Neural cell (in vitro differentiated cells): ENCODE measurements at regions not wholly inside any gene's neighbourhood (a gene's known extent, or its start where the extent isn't known, plus 50 kb on each side); places are given as distances from the start of the nearest gene placed in this dataset.

Source experiments
- EP300 ChIP-seq: fragments of 450-650 bp; conservative IDR thresholded peaks from 2 replicates; pipeline ENCODE4 v1.6.1; 2014; ENCODE audit warnings: antibody characterized with exemption, mild to moderate bottlenecking, moderate library complexity; ENCODE audit not compliant: poor library complexity, severe bottlenecking
- EZH2 ChIP-seq: fragments of 200-600, 300-800 bp; shearing (Covaris generic), sonication (generic); IDR thresholded peaks from 2 replicates; pipeline ENCODE4 v1.6.1; 2014; ENCODE audit warnings: antibody characterized with exemption, low read length, borderline replicate concordance, mild to moderate bottlenecking; ENCODE audit not compliant: insufficient read depth, poor library complexity, severe bottlenecking
- POLR2AphosphoS5 ChIP-seq: IDR thresholded peaks from 2 replicates; pipeline ENCODE4 v1.6.1; 2012
- RAD21 ChIP-seq: fragments of 450-650 bp; conservative IDR thresholded peaks from 2 replicates; pipeline ENCODE4 v1.6.1; 2014; ENCODE audit warnings: antibody characterized with exemption, mild to moderate bottlenecking, moderate library complexity
- TF ChIP-seq, protein P1 (sequence below): fragments of 450-650 bp; IDR thresholded peaks from 2 replicates; pipeline ENCODE4 v1.5.1; 2014; ENCODE audit warnings: antibody characterized with exemption, mild to moderate bottlenecking, moderate library complexity; ENCODE audit not compliant: poor library complexity, severe bottlenecking
- TF ChIP-seq, protein P2 (sequence below): IDR thresholded peaks from 2 replicates; pipeline ENCODE4 v1.6.1; 2012; ENCODE audit warnings: borderline replicate concordance

GRCh38 chr13:63501702-63502101 is 2086.1 kb upstream of the PCDH20 start:
- TF ChIP-seq, protein P1, sequence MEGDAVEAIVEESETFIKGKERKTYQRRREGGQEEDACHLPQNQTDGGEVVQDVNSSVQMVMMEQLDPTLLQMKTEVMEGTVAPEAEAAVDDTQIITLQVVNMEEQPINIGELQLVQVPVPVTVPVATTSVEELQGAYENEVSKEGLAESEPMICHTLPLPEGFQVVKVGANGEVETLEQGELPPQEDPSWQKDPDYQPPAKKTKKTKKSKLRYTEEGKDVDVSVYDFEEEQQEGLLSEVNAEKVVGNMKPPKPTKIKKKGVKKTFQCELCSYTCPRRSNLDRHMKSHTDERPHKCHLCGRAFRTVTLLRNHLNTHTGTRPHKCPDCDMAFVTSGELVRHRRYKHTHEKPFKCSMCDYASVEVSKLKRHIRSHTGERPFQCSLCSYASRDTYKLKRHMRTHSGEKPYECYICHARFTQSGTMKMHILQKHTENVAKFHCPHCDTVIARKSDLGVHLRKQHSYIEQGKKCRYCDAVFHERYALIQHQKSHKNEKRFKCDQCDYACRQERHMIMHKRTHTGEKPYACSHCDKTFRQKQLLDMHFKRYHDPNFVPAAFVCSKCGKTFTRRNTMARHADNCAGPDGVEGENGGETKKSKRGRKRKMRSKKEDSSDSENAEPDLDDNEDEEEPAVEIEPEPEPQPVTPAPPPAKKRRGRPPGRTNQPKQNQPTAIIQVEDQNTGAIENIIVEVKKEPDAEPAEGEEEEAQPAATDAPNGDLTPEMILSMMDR: no peak
- TF ChIP-seq POLR2AphosphoS5 (no peak), EZH2 (no peak), EP300 (no peak), RAD21 (no peak)
- TF ChIP-seq, protein P2, sequence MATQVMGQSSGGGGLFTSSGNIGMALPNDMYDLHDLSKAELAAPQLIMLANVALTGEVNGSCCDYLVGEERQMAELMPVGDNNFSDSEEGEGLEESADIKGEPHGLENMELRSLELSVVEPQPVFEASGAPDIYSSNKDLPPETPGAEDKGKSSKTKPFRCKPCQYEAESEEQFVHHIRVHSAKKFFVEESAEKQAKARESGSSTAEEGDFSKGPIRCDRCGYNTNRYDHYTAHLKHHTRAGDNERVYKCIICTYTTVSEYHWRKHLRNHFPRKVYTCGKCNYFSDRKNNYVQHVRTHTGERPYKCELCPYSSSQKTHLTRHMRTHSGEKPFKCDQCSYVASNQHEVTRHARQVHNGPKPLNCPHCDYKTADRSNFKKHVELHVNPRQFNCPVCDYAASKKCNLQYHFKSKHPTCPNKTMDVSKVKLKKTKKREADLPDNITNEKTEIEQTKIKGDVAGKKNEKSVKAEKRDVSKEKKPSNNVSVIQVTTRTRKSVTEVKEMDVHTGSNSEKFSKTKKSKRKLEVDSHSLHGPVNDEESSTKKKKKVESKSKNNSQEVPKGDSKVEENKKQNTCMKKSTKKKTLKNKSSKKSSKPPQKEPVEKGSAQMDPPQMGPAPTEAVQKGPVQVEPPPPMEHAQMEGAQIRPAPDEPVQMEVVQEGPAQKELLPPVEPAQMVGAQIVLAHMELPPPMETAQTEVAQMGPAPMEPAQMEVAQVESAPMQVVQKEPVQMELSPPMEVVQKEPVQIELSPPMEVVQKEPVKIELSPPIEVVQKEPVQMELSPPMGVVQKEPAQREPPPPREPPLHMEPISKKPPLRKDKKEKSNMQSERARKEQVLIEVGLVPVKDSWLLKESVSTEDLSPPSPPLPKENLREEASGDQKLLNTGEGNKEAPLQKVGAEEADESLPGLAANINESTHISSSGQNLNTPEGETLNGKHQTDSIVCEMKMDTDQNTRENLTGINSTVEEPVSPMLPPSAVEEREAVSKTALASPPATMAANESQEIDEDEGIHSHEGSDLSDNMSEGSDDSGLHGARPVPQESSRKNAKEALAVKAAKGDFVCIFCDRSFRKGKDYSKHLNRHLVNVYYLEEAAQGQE: no peak
